H1 (cell line): ENCODE measurements at regions not wholly inside any gene's neighbourhood (a gene's known extent, or its start where the extent isn't known, plus 50 kb on each side); places are given as distances from the start of the nearest gene placed in this dataset.

Source experiments
- CTCF ChIA-PET: fragments of 300-600 bp; sonication (Branson Sonifier 250); formaldehyde crosslinking; loops from one replicate; lab custom pipeline; 2021; ENCODE audit not compliant: partially characterized antibody; lab: Charles Lee
- POLR2A ChIA-PET: fragments of 300-600 bp; sonication (Branson Sonifier 250); formaldehyde crosslinking; loops from one replicate; lab custom pipeline; 2021; ENCODE audit warnings: inconsistent platforms; ENCODE audit not compliant: partially characterized antibody; lab: Charles Lee
- DNase-seq, 2 experiments: peaks; one replicate each; pipeline versions ENCODE4 v3.0.0 to v3.0.0-alpha.2; 2010 to 2022; ENCODE audit warnings: low spot score in 2 of 2, low read depth in 1 of 2, mixed read lengths in 1 of 2
- FAIRE-seq: peaks from 2 replicates; lab custom pipeline; 2011; peaks lifted over from hg19 to GRCh38; lab: Jason Lieb, UNC
- H2AFZ ChIP-seq: 2 replicates; pipeline ENCODE4 v1.8.1; 2012; ENCODE audit warnings: low read length, inconsistent platforms
- H2AK5ac ChIP-seq: 2 replicates; pipeline ENCODE4 v1.6.1; 2013; ENCODE audit warnings: low read depth, low read length
- H2BK120ac ChIP-seq: replicated peaks from 2 replicates; pipeline ENCODE3; 2013; ENCODE audit warnings: low read depth, low read length, inconsistent platforms
- H2BK12ac ChIP-seq: 2 replicates; pipeline ENCODE4 v1.6.1; 2013; ENCODE audit warnings: low read depth, low read length
- H2BK15ac ChIP-seq: 2 replicates; pipeline ENCODE4 v1.6.1; 2013; ENCODE audit warnings: low read length
- H2BK20ac ChIP-seq: 2 replicates; pipeline ENCODE4 v1.6.1; 2013; ENCODE audit warnings: low read length
- H2BK5ac ChIP-seq: 2 replicates; pipeline ENCODE4 v1.6.1; 2013; ENCODE audit warnings: low read depth, low read length
- H3K14ac ChIP-seq: 2 replicates; pipeline ENCODE4 v1.6.1; 2013; ENCODE audit warnings: inconsistent platforms; ENCODE audit not compliant: insufficient read length
- H3K18ac ChIP-seq: 2 replicates; pipeline ENCODE4 v1.6.1; 2013; ENCODE audit warnings: low read length; ENCODE audit errors: extremely low read depth
- H3K23ac ChIP-seq: 2 replicates; pipeline ENCODE4 v1.6.1; 2013; ENCODE audit warnings: inconsistent platforms; ENCODE audit not compliant: insufficient read length
- H3K23me2 ChIP-seq: 2 replicates; pipeline ENCODE4 v1.6.1; 2013; ENCODE audit warnings: low read depth, low read length
- H3K27ac ChIP-seq: 2 replicates; pipeline ENCODE4 v1.6.1; 2011; ENCODE audit warnings: low read depth, low read length, inconsistent platforms
- H3K27me3 ChIP-seq, 4 experiments: replicated peaks in 1 of 4; 1 replicate in 1 of 4; 2 replicates in 3 of 4; pipeline versions ENCODE4 v1.6.1 to v1.8.1; 2011 to 2013; ENCODE audit warnings: low read length in 3 of 4, mild to moderate bottlenecking in 3 of 4, inconsistent platforms in 2 of 4, mixed read lengths in 2 of 4, moderate library complexity in 1 of 4; ENCODE audit not compliant: control insufficient read depth in 3 of 4, insufficient read depth in 3 of 4; ENCODE audit errors: extremely low read depth in 1 of 4
- H3K36me3 ChIP-seq, 4 experiments: 2 replicates each; pipeline versions ENCODE4 v1.6.1 to v1.8.1; 2011 to 2013; ENCODE audit warnings: mild to moderate bottlenecking in 4 of 4, low read length in 3 of 4, moderate library complexity in 2 of 4, control low read depth in 1 of 4, inconsistent platforms in 1 of 4; ENCODE audit not compliant: insufficient read depth in 4 of 4, control insufficient read depth in 2 of 4
- H3K4ac ChIP-seq: replicated peaks from 2 replicates; pipeline ENCODE3; 2013; ENCODE audit warnings: low read length, low read depth, mixed read lengths, inconsistent platforms; ENCODE audit not compliant: insufficient read length
- H3K4me1 ChIP-seq, 4 experiments: replicated peaks in 1 of 4; 1 replicate in 1 of 4; 2 replicates in 3 of 4; pipeline versions ENCODE4 v1.6.1 to v1.8.1; 2011 to 2013; ENCODE audit warnings: low read length in 3 of 4, inconsistent platforms in 2 of 4, mixed read lengths in 1 of 4; ENCODE audit not compliant: insufficient read depth in 4 of 4, control insufficient read depth in 3 of 4
- H3K4me2 ChIP-seq, 2 experiments: 2 replicates each; pipeline versions ENCODE4 v1.6.1 to v1.8.1; 2011 to 2013; ENCODE audit warnings: low read depth in 2 of 2, low read length in 2 of 2, control low read depth in 1 of 2, inconsistent platforms in 1 of 2, mild to moderate bottlenecking in 1 of 2; ENCODE audit not compliant: insufficient read depth in 1 of 2
- H3K4me3 ChIP-seq, 4 experiments: fragments of 200-600, 300-600 bp in 1 of 4; sonication (generic), shearing (Covaris generic), sonication (Bioruptor Twin) in 1 of 4; 2 replicates each; pipeline versions ENCODE4 v1.5.1 to v1.8.1; 2011 to 2016; ENCODE audit warnings: low read length in 4 of 4, low read depth in 3 of 4, control low read depth in 2 of 4, inconsistent platforms in 2 of 4, mild to moderate bottlenecking in 2 of 4, mixed read lengths in 1 of 4, moderate library complexity in 1 of 4; ENCODE audit not compliant: insufficient read depth in 2 of 4; ENCODE audit errors: extremely low read depth in 1 of 4
- H3K56ac ChIP-seq: replicated peaks from 2 replicates; pipeline ENCODE3; 2013; ENCODE audit warnings: low read depth, mild to moderate bottlenecking, mixed read lengths, low read length, inconsistent platforms; ENCODE audit not compliant: insufficient read length
- H3K79me1 ChIP-seq: 2 replicates; pipeline ENCODE4 v1.6.1; 2013; ENCODE audit warnings: low read depth, low read length, control low read depth
- H3K79me2 ChIP-seq, 2 experiments: 2 replicates each; pipeline versions ENCODE4 v1.6.1 to v1.8.1; 2012 to 2013; ENCODE audit warnings: low read length in 2 of 2, mild to moderate bottlenecking in 2 of 2, inconsistent platforms in 1 of 2; ENCODE audit not compliant: insufficient read depth in 2 of 2, control insufficient read depth in 1 of 2
- H3K9ac ChIP-seq, 4 experiments: replicated peaks in 1 of 4; 1 replicate in 1 of 4; 2 replicates in 3 of 4; pipeline versions ENCODE4 v1.6.1 to v1.8.1; 2011 to 2013; ENCODE audit warnings: low read depth in 3 of 4, low read length in 3 of 4, control low read depth in 2 of 4, mild to moderate bottlenecking in 2 of 4, moderate library complexity in 2 of 4, inconsistent platforms in 1 of 4; ENCODE audit errors: extremely low read depth in 1 of 4
- H3K9me3 ChIP-seq, 2 experiments: 2 replicates each; pipeline versions ENCODE4 v1.6.1 to v1.8.1; 2012 to 2013; ENCODE audit warnings: mild to moderate bottlenecking in 2 of 2, moderate library complexity in 2 of 2, control low read depth in 1 of 2, inconsistent platforms in 1 of 2, low read depth in 1 of 2, low read length in 1 of 2, mixed read lengths in 1 of 2; ENCODE audit not compliant: insufficient read depth in 2 of 2
- H4K20me1 ChIP-seq, 2 experiments: replicated peaks in 1 of 2; 2 replicates each; pipeline versions ENCODE3 to v1.8.1; 2011 to 2013; ENCODE audit warnings: inconsistent platforms in 2 of 2, low read length in 2 of 2, mild to moderate bottlenecking in 1 of 2; ENCODE audit not compliant: insufficient read depth in 2 of 2, control insufficient read depth in 1 of 2
- H4K5ac ChIP-seq: 2 replicates; pipeline ENCODE4 v1.6.1; 2013; ENCODE audit warnings: low read length, low read depth, mixed read lengths, inconsistent platforms; ENCODE audit not compliant: insufficient read length
- H4K8ac ChIP-seq: 2 replicates; pipeline ENCODE4 v1.8.0; 2013; ENCODE audit warnings: mild to moderate bottlenecking, moderate library complexity, low read length, inconsistent platforms; ENCODE audit not compliant: insufficient read depth; ENCODE audit errors: extremely low read depth
- H4K91ac ChIP-seq: replicated peaks from 2 replicates; pipeline ENCODE3; 2013; ENCODE audit warnings: low read length, mixed read lengths, inconsistent platforms; ENCODE audit not compliant: insufficient read length
- CHD2 ChIP-seq: IDR thresholded peaks from 2 replicates; pipeline ENCODE4 v1.6.1; 2012; ENCODE audit warnings: low read length, improper control_type of control experiment
- CTBP2 ChIP-seq: IDR thresholded peaks from 2 replicates; pipeline ENCODE4 v1.7.0; 2011; ENCODE audit warnings: borderline replicate concordance, mild to moderate bottlenecking, moderate library complexity, mixed read lengths, low read length; ENCODE audit not compliant: insufficient read depth, insufficient read length
- FOSL1 ChIP-seq: IDR thresholded peaks from 2 replicates; pipeline ENCODE4 v1.6.1; 2011; ENCODE audit warnings: mild to moderate bottlenecking, low read depth, low read length, moderate library complexity; ENCODE audit not compliant: insufficient read depth
- POU5F1 ChIP-seq: IDR thresholded peaks from 2 replicates; pipeline ENCODE4 v1.6.1; 2011; ENCODE audit warnings: low read depth, mild to moderate bottlenecking, low read length, moderate library complexity
- RXRA ChIP-seq: IDR thresholded peaks from 2 replicates; pipeline ENCODE4 v1.6.1; 2011; ENCODE audit warnings: low read depth, mild to moderate bottlenecking, low read length, moderate library complexity; ENCODE audit not compliant: insufficient read depth
- SRF ChIP-seq: IDR thresholded peaks from 2 replicates; pipeline ENCODE4 v1.6.1; 2011; ENCODE audit warnings: mild to moderate bottlenecking, low read depth, low read length, moderate library complexity
- SUZ12 ChIP-seq: fragments of 200-600 bp; sonication (generic); IDR thresholded peaks from 2 replicates; pipeline ENCODE4 v1.6.1; 2012; ENCODE audit warnings: mild to moderate bottlenecking, inconsistent platforms, low read length, moderate library complexity, mixed read lengths
- TBP ChIP-seq: IDR thresholded peaks from 2 replicates; pipeline ENCODE4 v1.6.1; 2011; ENCODE audit warnings: low read depth, low read length, improper control_type of control experiment
- TEAD4 ChIP-seq: IDR thresholded peaks from 2 replicates; pipeline ENCODE4 v1.6.1; 2012; ENCODE audit warnings: low read depth, low read length, inconsistent platforms, mixed read lengths

GRCh38 chr7:131066635-131067034, 261.0 kb upstream of the MKLN1 start:
- H3K27ac ChIP-seq: no peak overlapping the region
- CTCF ChIA-PET: interaction anchor here (0.5 to 1.1 kb wide), 3 partner anchors 12 to 169 kb away, joined by 3 to 5 read pairs (median 3); no protein-coding TSS in a partner anchor
- H2BK12ac ChIP-seq: no peak overlapping the region
- peaks cover 0 to 25% of the 10 kb centered on the region in 2 experiments; a peak in 2 of 4 replicates for H3K79me2 ChIP-seq
- H3K14ac ChIP-seq: no peak overlapping the region
- no peak overlapping the region for H3K56ac ChIP-seq
- H3K23me2 ChIP-seq: no peaks in the 10 kb centered on the region
- FAIRE-seq: no peak
- no peaks in the 10 kb centered on the region for H3K27me3 ChIP-seq
- no peak overlapping the region for H2BK120ac ChIP-seq
- H4K8ac ChIP-seq: no peak overlapping the region
- H4K5ac ChIP-seq: no peak overlapping the region
- H3K36me3 ChIP-seq: no peaks in the 10 kb centered on the region; a peak in 1 of 8 replicates
- H3K4me2 ChIP-seq: no peak overlapping the region
- H2BK5ac ChIP-seq: no peak overlapping the region
- H3K18ac ChIP-seq: no peak overlapping the region
- TF ChIP-seq TEAD4 (no peak), CHD2 (no peak), SUZ12 (no peak), SRF (no peak), POU5F1 (no peak), TBP (no peak), RXRA (no peak), CTBP2 (no peak), FOSL1 (no peak)
- H3K79me1 ChIP-seq: no peaks in the 10 kb centered on the region
- H2AFZ ChIP-seq: no peak overlapping the region
- H2BK15ac ChIP-seq: no peak overlapping the region
- H3K4me3 ChIP-seq: no peak overlapping the region
- POLR2A ChIA-PET: no interaction called here
- H4K91ac ChIP-seq: no peak overlapping the region
- no peaks in the 10 kb centered on the region for H3K9me3 ChIP-seq
- no peak overlapping the region for H3K4ac ChIP-seq
- H3K9ac ChIP-seq: no peak overlapping the region
- no peak overlapping the region for H2BK20ac ChIP-seq
- H2AK5ac ChIP-seq: no peak overlapping the region
- no peak for DNase-seq
- H3K23ac ChIP-seq: no peak overlapping the region
- peaks cover 0 to 3% (median 0%) of the 10 kb centered on the region in 4 experiments; a peak in 1 of 7 replicates for H3K4me1 ChIP-seq
- H4K20me1 ChIP-seq: no peaks in the 10 kb centered on the region
